HG02981 (cell line): ENCODE measurements at regions not wholly inside any gene's neighbourhood (a gene's known extent, or its start where the extent isn't known, plus 50 kb on each side); places are given as distances from the start of the nearest gene placed in this dataset.

ENCODE experiments used
- ATAC-seq: cut with Tn5 transposase; IDR thresholded peaks from one replicate; pipeline ENCODE4 v1.9.1; 2021; ENCODE audit warnings: mild to moderate bottlenecking, moderate library complexity; ENCODE audit not compliant: unreplicated experiment

DNA sequence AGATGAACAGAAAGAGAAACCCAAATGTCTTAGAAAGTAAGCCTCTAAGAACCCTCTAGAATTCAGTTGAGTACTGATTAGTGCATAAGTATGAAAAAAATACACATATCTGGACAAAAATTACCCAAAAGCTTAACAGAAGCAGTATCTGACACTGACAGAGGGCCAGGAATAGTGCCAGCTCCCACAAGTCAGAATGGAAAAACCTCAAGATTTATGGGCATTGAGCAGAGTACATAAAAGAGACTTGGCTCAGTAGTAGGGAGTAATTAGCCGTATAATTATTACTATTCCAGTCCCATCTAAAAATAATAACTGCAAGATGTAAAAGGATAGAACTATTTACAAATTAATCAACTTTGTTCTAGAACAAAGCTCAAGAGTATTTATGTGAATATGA lies 834.5 kb downstream of the FAM181B start:
- no peak for ATAC-seq

DNA sequence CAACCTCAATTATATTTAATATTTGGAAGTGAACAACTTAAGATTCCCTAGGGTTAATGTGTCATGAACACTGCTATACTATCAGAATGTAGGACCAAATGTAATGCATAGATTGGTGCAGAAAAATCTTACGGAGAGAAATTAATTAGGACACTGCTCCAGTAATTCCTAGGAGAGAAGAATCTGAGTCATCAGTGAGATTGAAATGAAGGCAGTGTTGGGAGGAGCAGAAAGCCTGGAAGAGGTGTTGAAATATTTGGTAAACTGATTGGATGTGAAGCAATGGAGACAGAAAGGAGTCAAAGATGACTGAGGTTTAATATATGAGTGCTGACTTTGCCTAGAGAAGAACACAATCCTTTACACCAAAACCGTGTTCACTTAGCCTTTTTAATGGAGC lies 836.0 kb downstream of the FAM181B start:
- ATAC-seq, result no peak

DNA sequence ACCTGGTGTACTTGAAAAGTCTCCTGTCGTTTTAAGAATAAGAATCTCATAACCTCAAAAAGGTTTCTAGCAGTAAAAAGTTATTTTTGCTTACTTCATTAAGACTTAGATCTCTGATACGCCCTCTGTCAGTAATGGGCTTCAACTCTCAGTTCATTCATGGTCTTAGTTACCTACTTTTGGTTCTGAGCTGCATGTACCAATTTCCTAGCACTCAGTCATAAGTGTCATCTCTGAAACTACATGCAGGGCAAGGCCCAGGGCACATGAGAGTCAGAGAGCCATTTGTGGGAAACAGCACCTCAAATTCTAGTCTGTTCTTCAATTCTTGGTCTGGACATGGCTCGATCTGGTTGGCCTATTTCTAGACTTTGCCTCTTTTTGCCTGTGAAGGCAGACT lies 838.4 kb downstream of the FAM181B start:
- no peak for ATAC-seq

- ATAC-seq, result no peak
These were observed 840.7 kb downstream of the FAM181B start for GRCh38 chr11:81892770-81893635.

DNA sequence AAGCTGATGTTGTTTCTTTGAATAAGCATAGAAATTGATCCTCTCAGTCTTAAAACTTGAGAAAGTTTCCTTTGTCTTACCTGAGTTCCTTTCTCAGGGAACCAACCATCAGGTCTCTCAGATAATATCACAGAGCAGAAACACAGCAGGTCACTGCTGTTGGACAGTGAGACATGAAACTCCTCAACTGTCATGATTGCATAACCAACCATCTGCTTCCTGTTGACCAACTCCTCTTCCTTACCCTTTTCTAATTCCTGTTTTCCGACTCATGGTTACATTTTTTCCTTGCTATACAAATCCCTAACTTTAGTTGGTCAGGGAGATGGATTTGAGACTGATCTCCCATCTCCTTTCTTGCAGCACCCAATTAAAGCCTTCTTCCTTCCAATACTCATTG lies 845.3 kb downstream of the FAM181B start:
- ATAC-seq, result no peak

GRCh38 chr11:81887671-81888070 lies 846.0 kb downstream of the FAM181B start:
- no peak for ATAC-seq

DNA sequence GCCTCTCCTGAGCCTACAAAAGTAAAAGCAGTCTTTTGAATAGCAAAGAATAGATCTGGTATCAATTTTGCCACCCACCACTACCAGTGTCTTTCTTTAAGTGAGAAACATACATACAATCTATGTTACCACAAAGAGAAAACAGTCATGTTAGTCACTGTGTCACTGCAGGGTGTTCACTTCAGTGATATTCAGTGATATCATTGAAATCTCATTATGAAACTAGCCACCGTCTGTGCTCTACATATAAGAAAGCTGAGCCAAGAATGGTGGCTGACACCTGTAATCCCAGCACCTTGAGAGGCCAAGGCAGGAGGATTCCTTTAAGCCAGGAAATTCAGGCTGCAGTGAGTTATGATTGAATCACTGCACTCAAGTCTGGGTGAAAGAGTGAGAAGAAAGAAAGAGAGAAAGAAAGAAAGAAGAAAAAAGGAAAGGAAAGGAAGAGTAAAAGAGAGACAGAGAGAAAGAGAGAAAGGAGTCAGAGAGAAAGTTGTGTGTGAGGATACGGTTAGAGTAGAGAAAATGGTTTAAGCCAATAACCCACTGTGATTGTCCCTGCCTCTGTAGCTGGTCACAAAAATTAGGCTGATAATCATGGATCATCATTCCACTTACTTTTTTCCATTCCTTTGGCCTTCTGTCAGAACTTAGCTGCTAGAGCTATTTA lies 847.1 kb downstream of the FAM181B start:
- ATAC-seq, result no peak

- peak; percentile 35 for ATAC-seq
These were observed 859.0 kb downstream of the FAM181B start for GRCh38 chr11:81874635-81875034.

- no peak for ATAC-seq
These were observed 862.8 kb downstream of the FAM181B start for GRCh38 chr11:81870815-81871214.

DNA sequence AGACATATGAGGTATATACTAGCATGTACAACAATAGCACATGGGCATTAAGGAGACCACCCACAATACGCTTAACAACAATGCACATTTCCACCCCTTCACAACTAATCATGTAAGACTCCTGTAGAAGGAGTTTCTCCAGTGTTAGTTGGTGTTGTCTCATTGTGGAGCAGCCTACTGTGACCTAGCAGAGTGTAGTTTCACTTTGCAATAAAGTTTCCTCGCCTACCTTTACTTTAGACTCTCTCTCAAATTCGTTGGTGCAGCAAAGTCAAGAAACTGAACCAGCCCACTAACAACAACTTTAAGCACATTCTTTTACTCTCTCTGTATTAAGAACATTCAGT lies 863.6 kb downstream of the FAM181B start:
- peak; percentile 53 for ATAC-seq

- ATAC-seq, result peak; percentile 92
These were observed 864.2 kb downstream of the FAM181B start for GRCh38 chr11:81869351-81870065.

GRCh38 chr11:81866896-81867295 lies 866.8 kb downstream of the FAM181B start:
- no peak for ATAC-seq

DNA sequence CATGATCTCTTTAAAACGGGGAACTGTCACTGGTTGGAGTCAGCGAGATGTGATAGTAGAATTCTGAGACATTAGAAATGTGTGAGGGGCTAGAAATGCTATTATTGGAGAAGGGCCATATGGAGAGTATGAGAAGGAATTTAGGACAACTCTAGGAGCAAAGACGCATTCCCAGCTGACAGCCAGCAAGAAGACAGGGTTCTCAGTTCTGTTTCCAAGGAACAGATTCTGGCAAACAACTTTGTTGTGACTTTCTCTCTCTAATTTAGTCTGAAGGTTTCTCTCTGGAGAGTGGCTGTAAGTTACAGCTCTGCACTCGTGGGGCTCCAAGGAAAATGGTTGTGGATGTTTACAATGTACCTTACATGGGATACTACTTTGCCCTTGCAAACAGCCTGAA lies 876.3 kb downstream of the FAM181B start:
- ATAC-seq, result no peak

GRCh38 chr11:81853791-81854190 lies 879.9 kb downstream of the FAM181B start:
- no peak for ATAC-seq

GRCh38 chr11:81852896-81853295 lies 880.8 kb downstream of the FAM181B start:
- no peak for ATAC-seq

DNA sequence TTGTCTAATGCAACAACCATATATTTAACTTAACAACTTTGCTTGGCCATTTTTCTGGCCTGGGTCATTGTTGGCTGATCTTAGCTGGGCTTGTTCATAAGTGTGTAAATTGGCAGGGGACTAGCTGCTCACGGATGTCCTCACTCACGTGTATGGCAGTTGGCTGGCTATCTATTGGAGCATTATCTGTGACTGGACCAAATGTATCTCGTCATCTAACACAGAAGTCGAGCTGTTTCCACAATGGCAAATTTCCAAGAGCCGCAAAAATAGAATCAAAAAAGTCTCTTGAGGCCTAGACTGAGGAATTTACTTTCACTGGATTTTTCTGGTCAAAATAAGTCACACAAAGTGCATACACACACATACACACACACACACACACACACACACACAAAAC lies 893.3 kb downstream of the FAM181B start:
- ATAC-seq, result no peak

GRCh38 chr11:81839976-81840375 lies 893.7 kb downstream of the FAM181B start:
- no peak for ATAC-seq

GRCh38 chr11:81839016-81839415 lies 894.6 kb downstream of the FAM181B start:
- no peak for ATAC-seq

- ATAC-seq, result no peak
These were observed 903.7 kb downstream of the FAM181B start for GRCh38 chr11:81829976-81830375.

DNA sequence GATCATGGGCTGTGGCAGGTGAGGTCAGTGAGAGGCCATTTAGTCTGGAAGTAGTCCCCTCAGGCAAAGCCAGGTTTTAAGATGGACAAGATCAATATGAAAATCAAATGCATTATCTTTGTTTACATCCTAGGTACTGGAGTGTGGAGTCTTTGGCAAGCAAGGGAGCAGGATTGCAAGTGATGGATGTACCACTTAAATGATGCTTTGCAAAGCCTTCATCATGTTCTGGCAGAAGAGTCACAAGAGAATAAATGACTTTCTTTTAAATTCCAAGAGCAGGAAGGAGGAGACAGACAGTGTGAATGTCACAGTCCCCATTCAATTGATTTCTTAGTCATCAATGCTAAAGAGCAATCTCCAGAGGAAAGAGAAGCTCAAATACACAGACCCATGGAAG lies 908.3 kb downstream of the FAM181B start:
- ATAC-seq, result no peak

- ATAC-seq, result no peak
These were observed 914.2 kb downstream of the FAM181B start for GRCh38 chr11:81819462-81819861.

GRCh38 chr11:81804858-81805257 lies 928.8 kb downstream of the FAM181B start:
- ATAC-seq, result no peak
